HepG2 (cell line): ENCODE measurements at regions not wholly inside any gene's neighbourhood (a gene's known extent, or its start where the extent isn't known, plus 50 kb on each side); places are given as distances from the start of the nearest gene placed in this dataset.

Experiments used
- NFIC ChIP-seq: IDR thresholded peaks from 2 replicates; pipeline ENCODE4 v1.6.1; 2012; ENCODE audit warnings: mild to moderate bottlenecking, low read length, inconsistent platforms
- RXRA ChIP-seq: sonication (generic); formaldehyde crosslinking; IDR thresholded peaks from 2 replicates; pipeline ENCODE4 v1.5.1; 2020; ENCODE audit warnings: missing genetic modification reagents
- ZBTB39 ChIP-seq: sonication (generic); formaldehyde crosslinking; IDR thresholded peaks from 2 replicates; pipeline ENCODE4 v1.5.0; 2020; ENCODE audit warnings: missing genetic modification reagents
- ZNF431 ChIP-seq: sonication (generic); formaldehyde crosslinking; IDR thresholded peaks from 2 replicates; pipeline ENCODE4 v1.9.0; 2022; ENCODE audit warnings: missing genetic modification reagents, low read depth, mild to moderate bottlenecking, borderline replicate concordance
- ZNF776 ChIP-seq: sonication (generic); formaldehyde crosslinking; IDR thresholded peaks from 2 replicates; pipeline ENCODE4 v1.4.0; 2020; ENCODE audit warnings: mild to moderate bottlenecking, missing genetic modification reagents
- TF ChIP-seq, protein P1 (sequence below): IDR thresholded peaks from 2 replicates; pipeline ENCODE4 v1.6.1; 2016; ENCODE audit warnings: low read depth, missing genetic modification reagents, missing compliant biosample characterization

GRCh38 chr21:23478381-23478780, 2128.9 kb downstream of the MRPL39 start (continued):
- TF ChIP-seq, protein P1, sequence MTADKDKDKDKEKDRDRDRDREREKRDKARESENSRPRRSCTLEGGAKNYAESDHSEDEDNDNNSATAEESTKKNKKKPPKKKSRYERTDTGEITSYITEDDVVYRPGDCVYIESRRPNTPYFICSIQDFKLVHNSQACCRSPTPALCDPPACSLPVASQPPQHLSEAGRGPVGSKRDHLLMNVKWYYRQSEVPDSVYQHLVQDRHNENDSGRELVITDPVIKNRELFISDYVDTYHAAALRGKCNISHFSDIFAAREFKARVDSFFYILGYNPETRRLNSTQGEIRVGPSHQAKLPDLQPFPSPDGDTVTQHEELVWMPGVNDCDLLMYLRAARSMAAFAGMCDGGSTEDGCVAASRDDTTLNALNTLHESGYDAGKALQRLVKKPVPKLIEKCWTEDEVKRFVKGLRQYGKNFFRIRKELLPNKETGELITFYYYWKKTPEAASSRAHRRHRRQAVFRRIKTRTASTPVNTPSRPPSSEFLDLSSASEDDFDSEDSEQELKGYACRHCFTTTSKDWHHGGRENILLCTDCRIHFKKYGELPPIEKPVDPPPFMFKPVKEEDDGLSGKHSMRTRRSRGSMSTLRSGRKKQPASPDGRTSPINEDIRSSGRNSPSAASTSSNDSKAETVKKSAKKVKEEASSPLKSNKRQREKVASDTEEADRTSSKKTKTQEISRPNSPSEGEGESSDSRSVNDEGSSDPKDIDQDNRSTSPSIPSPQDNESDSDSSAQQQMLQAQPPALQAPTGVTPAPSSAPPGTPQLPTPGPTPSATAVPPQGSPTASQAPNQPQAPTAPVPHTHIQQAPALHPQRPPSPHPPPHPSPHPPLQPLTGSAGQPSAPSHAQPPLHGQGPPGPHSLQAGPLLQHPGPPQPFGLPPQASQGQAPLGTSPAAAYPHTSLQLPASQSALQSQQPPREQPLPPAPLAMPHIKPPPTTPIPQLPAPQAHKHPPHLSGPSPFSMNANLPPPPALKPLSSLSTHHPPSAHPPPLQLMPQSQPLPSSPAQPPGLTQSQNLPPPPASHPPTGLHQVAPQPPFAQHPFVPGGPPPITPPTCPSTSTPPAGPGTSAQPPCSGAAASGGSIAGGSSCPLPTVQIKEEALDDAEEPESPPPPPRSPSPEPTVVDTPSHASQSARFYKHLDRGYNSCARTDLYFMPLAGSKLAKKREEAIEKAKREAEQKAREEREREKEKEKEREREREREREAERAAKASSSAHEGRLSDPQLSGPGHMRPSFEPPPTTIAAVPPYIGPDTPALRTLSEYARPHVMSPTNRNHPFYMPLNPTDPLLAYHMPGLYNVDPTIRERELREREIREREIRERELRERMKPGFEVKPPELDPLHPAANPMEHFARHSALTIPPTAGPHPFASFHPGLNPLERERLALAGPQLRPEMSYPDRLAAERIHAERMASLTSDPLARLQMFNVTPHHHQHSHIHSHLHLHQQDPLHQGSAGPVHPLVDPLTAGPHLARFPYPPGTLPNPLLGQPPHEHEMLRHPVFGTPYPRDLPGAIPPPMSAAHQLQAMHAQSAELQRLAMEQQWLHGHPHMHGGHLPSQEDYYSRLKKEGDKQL (CRISPR knock-in tag), result no peak
- TF ChIP-seq NFIC, result no peak
- no peak for TF ChIP-seq ZNF431 (CRISPR knock-in tag)
- no peak for TF ChIP-seq ZBTB39 (CRISPR knock-in tag)
- TF ChIP-seq ZNF776 (CRISPR knock-in tag), result no peak
- no peak for TF ChIP-seq RXRA
